ENCODE measurements at regions not wholly inside any gene's neighbourhood (a gene's known extent, or its start where the extent isn't known, plus 50 kb on each side); places are given as distances from the start of the nearest gene placed in this dataset.

GRCh38 chr12:24561882-24562770, 386.8 kb downstream of the BCAT1 start:
- H3K9me3 ChIP-seq, result no peaks in the 10 kb centered on the region
- peak in 1 of 4 donors; percentile 33 for TF ChIP-seq POLR2A (IDR thresholded peaks at IDR 0.05)
- TF ChIP-seq, protein P1, sequence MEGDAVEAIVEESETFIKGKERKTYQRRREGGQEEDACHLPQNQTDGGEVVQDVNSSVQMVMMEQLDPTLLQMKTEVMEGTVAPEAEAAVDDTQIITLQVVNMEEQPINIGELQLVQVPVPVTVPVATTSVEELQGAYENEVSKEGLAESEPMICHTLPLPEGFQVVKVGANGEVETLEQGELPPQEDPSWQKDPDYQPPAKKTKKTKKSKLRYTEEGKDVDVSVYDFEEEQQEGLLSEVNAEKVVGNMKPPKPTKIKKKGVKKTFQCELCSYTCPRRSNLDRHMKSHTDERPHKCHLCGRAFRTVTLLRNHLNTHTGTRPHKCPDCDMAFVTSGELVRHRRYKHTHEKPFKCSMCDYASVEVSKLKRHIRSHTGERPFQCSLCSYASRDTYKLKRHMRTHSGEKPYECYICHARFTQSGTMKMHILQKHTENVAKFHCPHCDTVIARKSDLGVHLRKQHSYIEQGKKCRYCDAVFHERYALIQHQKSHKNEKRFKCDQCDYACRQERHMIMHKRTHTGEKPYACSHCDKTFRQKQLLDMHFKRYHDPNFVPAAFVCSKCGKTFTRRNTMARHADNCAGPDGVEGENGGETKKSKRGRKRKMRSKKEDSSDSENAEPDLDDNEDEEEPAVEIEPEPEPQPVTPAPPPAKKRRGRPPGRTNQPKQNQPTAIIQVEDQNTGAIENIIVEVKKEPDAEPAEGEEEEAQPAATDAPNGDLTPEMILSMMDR (IDR thresholded peaks at IDR 0.05), result no peak
- 0 to 1% methylated on average over 14 to 27 of the region's 76 CpGs for WGBS, 2 donors
- DNase-seq, result no peak
- intact Hi-C loops (cut with DNase I), result no loop called here
- H3K36me3 ChIP-seq, result no peaks in the 10 kb centered on the region
- H3K4me3 ChIP-seq, result peak overlapping the region; percentile 78 to 89 (median 84)
- peaks cover 0 to 44% (median 7%) of the 10 kb centered on the region in 3 donors for H3K4me1 ChIP-seq
- H3K27me3 ChIP-seq, result peaks cover 0 to 33% (median 0%) of the 10 kb centered on the region in 4 donors
- peak overlapping the region; percentile 75 to 90 (median 86) for H3K27ac ChIP-seq

GRCh38 chr12:24561411-24561871, 387.5 kb downstream of the BCAT1 start:
- Histone ChIP-seq H3K4me1 (peaks cover 0 to 44% (median 7%) of the 10 kb centered on the region in 3 donors), H3K27me3 (peaks cover 0 to 27% (median 0%) of the 10 kb centered on the region in 4 donors), H3K9me3 (no peaks in the 10 kb centered on the region), H3K4me3 (peak overlapping the region; percentile 78 to 89 (median 84)), H3K36me3 (no peaks in the 10 kb centered on the region), H3K27ac (peak overlapping the region; percentile 75 to 90 (median 86))
- WGBS, 2 donors, result 1 to 2% methylated on average over 13 to 15 of the region's 15 CpGs
- TF ChIP-seq, protein P1 (IDR thresholded peaks at IDR 0.05), result no peak
- TF ChIP-seq POLR2A (IDR thresholded peaks at IDR 0.05), result no peak
- no peak for DNase-seq
- intact Hi-C loops (cut with DNase I), result no loop called here

GRCh38 chr12:24560831-24561271, 388.1 kb downstream of the BCAT1 start:
- peaks cover 0 to 26% (median 0%) of the 10 kb centered on the region in 4 donors for H3K27me3 ChIP-seq
- no peak for TF ChIP-seq POLR2A (IDR thresholded peaks at IDR 0.05)
- TF ChIP-seq, protein P1 (IDR thresholded peaks at IDR 0.05), result no peak
- 12 to 13% methylated on average over 2 of the region's 2 CpGs for WGBS, 2 donors
- intact Hi-C loops (cut with DNase I), result no loop called here
- no peak for DNase-seq
- H3K4me3 ChIP-seq, result peak overlapping the region in 3 of 4 donors; percentile 82 to 89 (median 87)
- H3K36me3 ChIP-seq, result no peaks in the 10 kb centered on the region
- peaks cover 0 to 44% (median 7%) of the 10 kb centered on the region in 3 donors for H3K4me1 ChIP-seq
- no peaks in the 10 kb centered on the region for H3K9me3 ChIP-seq
- H3K27ac ChIP-seq, result peak overlapping the region in 3 of 4 donors; percentile 83 to 90 (median 89)

- intact Hi-C loops (cut with DNase I), result no loop called here
- peaks cover 0 to 26% (median 0%) of the 10 kb centered on the region in 4 donors for H3K27me3 ChIP-seq
- peak overlapping the region in 3 of 4 donors; percentile 83 to 90 (median 89) for H3K27ac ChIP-seq
- 49 to 52% methylated on average over 2 of the region's 2 CpGs for WGBS, 2 donors
- peak overlapping the region in 3 of 4 donors; percentile 82 to 89 (median 87) for H3K4me3 ChIP-seq
- DNase-seq, result no peak
- TF ChIP-seq POLR2A (IDR thresholded peaks at IDR 0.05), result no peak
- TF ChIP-seq, protein P1 (IDR thresholded peaks at IDR 0.05), result no peak
- no peaks in the 10 kb centered on the region for H3K9me3 ChIP-seq
- H3K4me1 ChIP-seq, result peaks cover 0 to 44% (median 7%) of the 10 kb centered on the region in 3 donors
- no peaks in the 10 kb centered on the region for H3K36me3 ChIP-seq
Observed at GRCh38 chr12:24560192-24560775, 388.6 kb downstream of the BCAT1 start.
